Peyer's patch (tissue), 4 donors: ENCODE measurements at regions not wholly inside any gene's neighbourhood (a gene's known extent, or its start where the extent isn't known, plus 50 kb on each side); places are given as distances from the start of the nearest gene placed in this dataset.
A peak's percentile ranks its signal among the peaks of the same experiment; 100 is the strongest.
"Not testable (repeated sequence)": the region's sequence is repeated elsewhere in the genome, so short reads cannot be mapped to it uniquely, and the experiment has no call there.

Experiments
- DNase-seq, 3 donors: peaks; one replicate each; pipeline ENCODE4 v3.0.0-alpha.2; 2017 to 2019
- H3K27ac ChIP-seq, 4 donors: fragments of 200-600 bp; sonication (generic); one replicate each; pipeline ENCODE4 v1.5.1; 2016 to 2019
- H3K27me3 ChIP-seq, 2 donors: fragments of 200-600 bp; sonication (generic); one replicate each; pipeline ENCODE4 v1.5.1; 2019
- H3K36me3 ChIP-seq, 3 donors: fragments of 200-600 bp; sonication (generic); one replicate each; pipeline ENCODE4 v1.5.1; 2016 to 2019
- H3K4me1 ChIP-seq, 4 donors: fragments of 200-600 bp; sonication (generic); one replicate each; pipeline ENCODE4 v1.5.1; 2016 to 2019
- H3K4me3 ChIP-seq, 4 donors: fragments of 200-600 bp; sonication (generic); 1 replicate in 3 of 4; 2 replicates in 1 of 4; pipeline ENCODE4 v1.5.1; 2016 to 2019; ENCODE audit warnings: mild to moderate bottlenecking in 1 of 4
- H3K9me3 ChIP-seq, 4 donors: fragments of 200-600 bp; sonication (generic); one replicate each; pipeline ENCODE4 v1.5.1; 2016 to 2019; ENCODE audit warnings: mild to moderate bottlenecking in 1 of 4
- CTCF ChIP-seq, 6 experiments: fragments of 450-650 bp in 4 of 6; fragments of 200-600 bp in 2 of 6; sonication (generic) in 1 of 6; IDR thresholded peaks; one replicate each; pipeline ENCODE4 v1.5.1; 2017 to 2019; ENCODE audit warnings: antibody characterized with exemption in 6 of 6, mild to moderate bottlenecking in 3 of 6, moderate library complexity in 1 of 6
- POLR2A ChIP-seq, 2 donors: fragments of 450-650 bp; IDR thresholded peaks; one replicate each; pipeline ENCODE4 v1.5.1; 2017; ENCODE audit warnings: antibody characterized with exemption in 2 of 2, mild to moderate bottlenecking in 2 of 2, moderate library complexity in 2 of 2

DNA sequence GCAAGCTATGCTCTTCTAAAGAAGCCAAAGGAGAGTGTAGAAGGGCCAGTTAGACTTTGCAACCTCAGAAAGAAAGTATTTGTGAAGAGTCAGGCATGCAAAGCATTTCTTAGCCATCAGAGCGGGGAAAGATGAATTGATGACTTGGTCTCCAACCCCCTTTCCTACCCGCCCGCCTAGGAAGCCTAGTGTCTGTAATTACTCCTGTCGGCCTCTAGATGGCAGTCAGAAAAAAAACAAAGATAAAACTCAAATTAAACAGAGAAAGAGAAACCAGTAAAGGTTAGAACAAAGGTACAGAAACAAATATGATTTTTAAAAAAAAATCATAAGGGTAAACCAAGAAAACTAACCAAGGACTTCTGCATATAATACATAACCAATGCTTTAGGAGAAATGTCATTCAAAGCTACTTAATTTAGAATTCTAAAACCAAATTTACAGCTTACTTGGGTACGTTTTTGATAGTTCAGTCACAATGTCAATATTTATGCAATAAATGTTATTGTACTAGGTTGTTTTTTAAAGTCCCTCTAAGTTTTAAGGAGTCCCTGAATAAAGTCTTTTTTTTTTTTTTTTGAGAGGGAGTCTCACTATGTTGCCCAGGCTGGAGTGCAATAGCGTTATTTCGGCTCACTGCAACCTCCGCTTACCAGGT is 97.6 kb downstream of the LYZL1 start:
- no peak overlapping the region for H3K4me3 ChIP-seq
- H3K27ac ChIP-seq: no peak overlapping the region
- H3K4me1 ChIP-seq: no peaks in the 10 kb centered on the region
- DNase-seq: no peak
- H3K27me3 ChIP-seq: no peaks in the 10 kb centered on the region
- no peak for TF ChIP-seq POLR2A (IDR thresholded peaks at IDR 0.05)
- peak in 5 of 6 experiments; percentile 55 to 76 (median 72) for TF ChIP-seq CTCF (IDR thresholded peaks at IDR 0.05)
- no peaks in the 10 kb centered on the region for H3K36me3 ChIP-seq
- H3K9me3 ChIP-seq: no peaks in the 10 kb centered on the region

DNA sequence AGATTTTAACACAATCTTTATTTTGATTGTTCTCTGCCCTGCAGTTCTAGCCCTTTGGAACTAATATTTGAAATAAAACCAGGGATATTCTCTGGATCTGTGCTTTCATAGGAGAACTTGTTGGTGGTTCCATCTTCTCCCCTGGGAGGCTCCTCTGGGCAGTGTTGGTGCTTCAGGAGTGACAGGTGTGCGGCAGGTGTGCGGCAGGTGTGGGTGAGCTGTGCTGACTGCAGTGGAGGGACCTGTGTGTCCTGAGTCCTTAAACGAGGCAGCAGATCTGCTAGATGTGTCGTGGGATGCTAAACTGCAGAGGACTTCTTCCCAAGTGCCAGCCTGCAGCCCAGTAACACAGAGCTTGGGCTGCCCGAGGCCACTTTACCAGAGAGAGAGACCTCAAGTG is 98.4 kb downstream of the LYZL1 start:
- Histone ChIP-seq H3K36me3 (no peaks in the 10 kb centered on the region), H3K9me3 (no peaks in the 10 kb centered on the region), H3K4me1 (no peaks in the 10 kb centered on the region), H3K27me3 (no peaks in the 10 kb centered on the region), H3K4me3 (no peak overlapping the region), H3K27ac (no peak overlapping the region)
- TF ChIP-seq POLR2A (IDR thresholded peaks at IDR 0.05): no peak
- DNase-seq: no peak

DNA sequence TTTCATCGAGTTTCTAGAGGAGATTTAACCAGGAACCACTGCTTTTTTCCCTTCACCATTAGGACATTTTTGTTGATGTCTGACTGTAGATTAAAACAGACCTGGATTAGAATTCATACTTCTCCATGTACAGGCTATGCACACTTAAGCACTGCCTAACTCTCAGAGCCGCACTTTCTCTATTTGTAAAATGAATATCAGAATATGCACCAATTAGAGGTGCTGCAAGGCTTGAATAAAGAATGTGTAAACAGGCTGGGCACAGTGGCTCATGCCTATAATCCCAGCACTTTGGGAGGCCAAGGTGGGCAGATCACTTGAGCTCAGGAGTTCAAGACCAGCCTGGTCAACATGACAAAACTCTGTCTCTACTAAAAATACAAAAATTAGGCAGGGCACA is 99.2 kb downstream of the LYZL1 start:
- not testable (repeated sequence) for H3K4me1 ChIP-seq, DNase-seq, H3K4me3 ChIP-seq, H3K27me3 ChIP-seq, H3K36me3 ChIP-seq, H3K27ac ChIP-seq, H3K9me3 ChIP-seq

DNA sequence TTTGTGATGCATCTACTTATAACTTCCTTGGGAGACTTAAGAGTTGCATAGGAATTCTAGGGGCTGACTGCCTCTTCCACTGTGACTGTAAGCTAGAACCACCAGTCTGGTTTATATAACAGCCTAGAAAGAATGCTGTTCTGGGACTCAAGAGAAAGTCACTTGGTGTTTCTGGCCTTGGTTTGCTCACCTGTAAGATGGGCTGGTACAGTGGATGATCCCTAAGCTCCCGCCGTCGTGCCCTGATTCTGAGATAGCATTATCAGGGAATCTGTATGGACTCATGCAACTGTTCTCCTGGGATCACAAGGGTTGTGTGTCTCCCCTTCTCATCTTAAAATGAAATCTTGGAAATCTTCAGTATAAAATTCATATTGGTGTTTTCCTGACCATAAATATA is 100.6 kb downstream of the LYZL1 start:
- no peaks in the 10 kb centered on the region for H3K9me3 ChIP-seq
- DNase-seq: no peak
- no peaks in the 10 kb centered on the region for H3K36me3 ChIP-seq
- no peaks in the 10 kb centered on the region for H3K27me3 ChIP-seq
- TF ChIP-seq POLR2A (IDR thresholded peaks at IDR 0.05) (no peak), CTCF (IDR thresholded peaks at IDR 0.05) (no peak)
- no peak overlapping the region for H3K27ac ChIP-seq
- no peaks in the 10 kb centered on the region for H3K4me1 ChIP-seq
- H3K4me3 ChIP-seq: no peak overlapping the region

- H3K36me3 ChIP-seq: no peaks in the 10 kb centered on the region
- no peak for DNase-seq
- no peak for TF ChIP-seq POLR2A (IDR thresholded peaks at IDR 0.05)
- TF ChIP-seq CTCF (IDR thresholded peaks at IDR 0.05): no peak
- H3K27me3 ChIP-seq: no peaks in the 10 kb centered on the region
- no peaks in the 10 kb centered on the region for H3K4me1 ChIP-seq
- H3K9me3 ChIP-seq: no peaks in the 10 kb centered on the region
- peak overlapping the region in 1 of 4 donors; percentile 7 for H3K4me3 ChIP-seq
- no peak overlapping the region for H3K27ac ChIP-seq
Measured at GRCh38 chr10:29389935-29390334, 101.1 kb downstream of the LYZL1 start.

- Histone ChIP-seq H3K4me3 (no peak overlapping the region), H3K36me3 (no peaks in the 10 kb centered on the region), H3K27me3 (no peaks in the 10 kb centered on the region), H3K27ac (no peak overlapping the region), H3K4me1 (no peaks in the 10 kb centered on the region), H3K9me3 (no peaks in the 10 kb centered on the region)
- peak in 1 of 3 donors; percentile 74 for DNase-seq
- TF ChIP-seq CTCF (IDR thresholded peaks at IDR 0.05) (peak in 5 of 6 experiments; percentile 10 to 60 (median 55)), POLR2A (IDR thresholded peaks at IDR 0.05) (no peak)
Measured at GRCh38 chr10:29392376-29393021, 103.6 kb downstream of the LYZL1 start.
